Glutamatergic neuron (in vitro differentiated cells): ENCODE measurements at regions not wholly inside any gene's neighbourhood (a gene's known extent, or its start where the extent isn't known, plus 50 kb on each side); places are given as distances from the start of the nearest gene placed in this dataset.

Experiments
- DNase-seq: peaks from one replicate; pipeline ENCODE4 v3.0.0; 2022
- H3K27ac Mint-ChIP-seq: one replicate; pipeline ENCODE4 v1.8.0; 2020; ENCODE audit warnings: mild to moderate bottlenecking, mixed read lengths, inconsistent platforms; ENCODE audit not compliant: unreplicated experiment
- H3K27me3 Mint-ChIP-seq: one replicate; pipeline ENCODE4 v1.8.0; 2020; ENCODE audit warnings: mild to moderate bottlenecking, moderate library complexity, mixed read lengths, inconsistent platforms; ENCODE audit not compliant: unreplicated experiment
- H3K36me3 Mint-ChIP-seq: one replicate; pipeline ENCODE4 v1.8.0; 2020; ENCODE audit warnings: mild to moderate bottlenecking, mixed read lengths, inconsistent platforms; ENCODE audit not compliant: unreplicated experiment
- H3K4me1 Mint-ChIP-seq: one replicate; pipeline ENCODE4 v1.8.0; 2020; ENCODE audit warnings: mild to moderate bottlenecking, low read depth, mixed read lengths, inconsistent platforms; ENCODE audit not compliant: unreplicated experiment
- H3K4me3 Mint-ChIP-seq: one replicate; pipeline ENCODE4 v1.8.0; 2020; ENCODE audit warnings: mild to moderate bottlenecking, mixed read lengths, inconsistent platforms; ENCODE audit not compliant: unreplicated experiment
- H3K9me3 Mint-ChIP-seq: one replicate; pipeline ENCODE4 v1.8.0; 2020; ENCODE audit warnings: mild to moderate bottlenecking, moderate library complexity, mixed read lengths, inconsistent platforms; ENCODE audit not compliant: unreplicated experiment
- TF ChIP-seq, protein P1 (sequence below): fragments of 200-600 bp; sonication (generic); IDR thresholded peaks from one replicate; pipeline ENCODE4 v1.5.0; 2021; ENCODE audit not compliant: partially characterized antibody, unreplicated experiment

- Mint-ChIP-seq H3K27ac (no peak overlapping the region), H3K9me3 (no peaks in the 10 kb centered on the region), H3K36me3 (no peaks in the 10 kb centered on the region), H3K4me3 (no peak overlapping the region), H3K4me1 (no peaks in the 10 kb centered on the region), H3K27me3 (no peaks in the 10 kb centered on the region)
- TF ChIP-seq, protein P1, sequence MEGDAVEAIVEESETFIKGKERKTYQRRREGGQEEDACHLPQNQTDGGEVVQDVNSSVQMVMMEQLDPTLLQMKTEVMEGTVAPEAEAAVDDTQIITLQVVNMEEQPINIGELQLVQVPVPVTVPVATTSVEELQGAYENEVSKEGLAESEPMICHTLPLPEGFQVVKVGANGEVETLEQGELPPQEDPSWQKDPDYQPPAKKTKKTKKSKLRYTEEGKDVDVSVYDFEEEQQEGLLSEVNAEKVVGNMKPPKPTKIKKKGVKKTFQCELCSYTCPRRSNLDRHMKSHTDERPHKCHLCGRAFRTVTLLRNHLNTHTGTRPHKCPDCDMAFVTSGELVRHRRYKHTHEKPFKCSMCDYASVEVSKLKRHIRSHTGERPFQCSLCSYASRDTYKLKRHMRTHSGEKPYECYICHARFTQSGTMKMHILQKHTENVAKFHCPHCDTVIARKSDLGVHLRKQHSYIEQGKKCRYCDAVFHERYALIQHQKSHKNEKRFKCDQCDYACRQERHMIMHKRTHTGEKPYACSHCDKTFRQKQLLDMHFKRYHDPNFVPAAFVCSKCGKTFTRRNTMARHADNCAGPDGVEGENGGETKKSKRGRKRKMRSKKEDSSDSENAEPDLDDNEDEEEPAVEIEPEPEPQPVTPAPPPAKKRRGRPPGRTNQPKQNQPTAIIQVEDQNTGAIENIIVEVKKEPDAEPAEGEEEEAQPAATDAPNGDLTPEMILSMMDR, result no peak
- no peak for DNase-seq
Observed at GRCh38 chr5:83846624-83847350, 126.1 kb upstream of the HAPLN1 start.

GRCh38 chr5:83844449-83845068, 123.9 kb upstream of the HAPLN1 start:
- no peaks in the 10 kb centered on the region for H3K27me3 Mint-ChIP-seq
- H3K4me3 Mint-ChIP-seq, result no peak overlapping the region
- TF ChIP-seq, protein P1, result no peak
- DNase-seq, result no peak
- no peaks in the 10 kb centered on the region for H3K36me3 Mint-ChIP-seq
- no peak overlapping the region for H3K27ac Mint-ChIP-seq
- H3K4me1 Mint-ChIP-seq, result no peaks in the 10 kb centered on the region
- no peaks in the 10 kb centered on the region for H3K9me3 Mint-ChIP-seq

- DNase-seq, result no peak
- Mint-ChIP-seq H3K27ac (no peak overlapping the region), H3K4me3 (no peak overlapping the region), H3K9me3 (peaks cover 2% of the 10 kb centered on the region), H3K36me3 (no peaks in the 10 kb centered on the region), H3K27me3 (no peaks in the 10 kb centered on the region), H3K4me1 (peaks cover 3% of the 10 kb centered on the region)
- TF ChIP-seq, protein P1, result no peak
Observed at GRCh38 chr5:83839788-83840187, 119.1 kb upstream of the HAPLN1 start.

DNA sequence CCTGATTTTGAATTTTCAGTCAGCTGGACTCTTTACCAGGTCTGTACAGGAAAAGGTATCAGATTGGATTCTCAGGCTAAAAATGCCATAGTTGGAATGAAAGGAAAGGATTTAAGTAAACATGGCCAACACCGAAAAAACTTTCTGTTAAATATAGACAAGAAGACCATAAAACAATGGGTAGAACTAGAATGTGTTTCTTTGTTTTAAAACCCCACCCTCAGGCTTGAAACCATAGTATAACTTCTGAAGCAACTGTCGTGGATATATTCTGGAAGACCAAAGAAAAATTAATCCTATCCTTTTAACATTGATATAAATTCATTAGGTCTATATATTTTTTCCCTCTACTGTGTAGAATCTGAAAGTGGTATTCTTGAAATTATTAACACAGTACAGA, 118.6 kb upstream of the HAPLN1 start:
- Mint-ChIP-seq H3K4me1 (peaks cover 3% of the 10 kb centered on the region), H3K36me3 (no peaks in the 10 kb centered on the region), H3K27me3 (no peaks in the 10 kb centered on the region), H3K27ac (no peak overlapping the region), H3K9me3 (peaks cover 2% of the 10 kb centered on the region), H3K4me3 (no peak overlapping the region)
- TF ChIP-seq, protein P1, result no peak
- no peak for DNase-seq

DNA sequence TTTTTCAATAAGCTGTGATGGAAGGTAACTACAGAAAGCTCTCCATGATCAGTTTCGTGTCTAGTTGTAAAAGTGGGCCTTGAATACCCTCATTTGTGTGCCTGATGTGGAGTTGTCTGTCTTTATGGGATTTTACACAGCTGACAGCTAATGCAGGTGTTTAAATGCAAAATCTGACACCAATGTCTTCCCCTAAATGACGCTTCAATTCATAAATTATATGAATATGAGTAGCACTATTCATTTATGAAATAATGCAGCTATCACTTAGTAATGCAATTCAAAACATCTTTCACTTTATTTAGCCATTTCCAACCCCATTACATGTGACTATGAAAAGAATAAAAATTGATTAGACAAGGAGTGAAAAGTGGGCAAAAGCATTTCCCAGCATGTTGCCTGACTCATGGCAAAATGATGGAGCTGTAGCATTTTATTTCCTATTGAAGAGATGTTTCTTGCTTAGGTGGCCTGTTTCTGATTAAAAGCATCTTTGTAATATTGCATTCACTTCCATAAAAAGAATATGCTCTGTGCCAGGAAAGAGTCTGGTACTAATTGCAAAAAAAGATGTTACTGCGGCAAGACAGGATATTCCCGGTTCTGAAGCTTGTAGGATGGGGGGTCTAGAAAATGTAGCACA, 116.7 kb upstream of the HAPLN1 start:
- no peak overlapping the region for H3K27ac Mint-ChIP-seq
- peaks cover 3% of the 10 kb centered on the region for H3K4me1 Mint-ChIP-seq
- no peak for DNase-seq
- TF ChIP-seq, protein P1, result no peak
- no peaks in the 10 kb centered on the region for H3K27me3 Mint-ChIP-seq
- H3K36me3 Mint-ChIP-seq, result no peaks in the 10 kb centered on the region
- peaks cover 2% of the 10 kb centered on the region for H3K9me3 Mint-ChIP-seq
- H3K4me3 Mint-ChIP-seq, result no peak overlapping the region
